Left lobe of liver (tissue), 2 donors: ENCODE measurements at regions not wholly inside any gene's neighbourhood (a gene's known extent, or its start where the extent isn't known, plus 50 kb on each side); places are given as distances from the start of the nearest gene placed in this dataset.
A peak's percentile ranks its signal among the peaks of the same experiment; 100 is the strongest.
"Not testable (repeated sequence)": the region's sequence is repeated elsewhere in the genome, so short reads cannot be mapped to it uniquely, and the experiment has no call there.

Experiments
- ATAC-seq: fragments of 200-7000 bp; cut with Tn5 transposase; one replicate; pipeline ENCODE4 v1.9.1; 2020; ENCODE audit warnings: mild to moderate bottlenecking, moderate library complexity
- DNase-seq: peaks from one replicate; pipeline ENCODE4 v3.0.0-alpha.2; 2020; ENCODE audit warnings: low spot score
- donor health status: DM: no; HTN: no; CAD: no; lungs with moderate emphysema.
- donor health status: DM: no; HTN: yes; CAD: no.

DNA sequence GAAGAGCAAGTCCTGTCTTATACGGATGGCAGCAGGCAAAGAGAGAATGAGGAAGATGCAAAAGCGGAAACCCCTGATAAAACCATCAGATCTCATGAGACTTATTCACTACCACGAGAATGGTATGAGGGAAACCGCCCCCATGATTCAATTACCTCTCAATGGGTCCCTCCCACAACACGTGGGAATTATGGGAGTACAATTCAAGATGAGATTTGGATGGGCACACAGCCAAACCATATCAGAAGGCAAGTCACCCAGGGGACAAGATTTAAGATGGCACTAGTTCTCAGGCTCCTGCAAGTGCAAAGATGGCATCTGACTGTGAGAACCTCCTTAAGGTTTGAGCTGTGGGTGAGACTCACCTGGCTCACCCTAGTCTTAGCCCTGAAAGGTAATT lies 984.3 kb downstream of the AACS start:
- DNase-seq, ATAC-seq: not testable (repeated sequence)

- DNase-seq (no peak), ATAC-seq (peak; percentile 54)
Observed at GRCh38 chr12:126051611-126052107, 986.4 kb downstream of the AACS start.

DNA sequence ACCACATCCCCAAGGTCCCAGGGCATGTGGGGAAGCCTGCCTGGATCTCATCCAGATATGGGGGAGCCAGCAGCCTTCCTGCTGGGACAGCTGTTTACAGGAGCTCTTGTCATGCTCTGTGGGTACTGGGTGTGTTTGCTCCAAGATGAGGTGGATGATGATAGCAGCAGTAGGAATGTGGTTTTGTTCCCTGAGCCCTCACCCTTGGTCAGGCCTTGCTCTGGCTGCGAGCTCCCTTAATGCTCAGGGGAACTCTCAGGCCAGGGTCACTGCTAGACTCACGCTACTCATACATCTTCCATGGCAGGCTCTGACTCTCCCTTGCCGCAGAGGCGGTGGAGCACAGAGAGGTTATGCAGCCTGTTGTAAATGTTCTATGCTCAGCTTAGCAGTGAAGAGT lies 990.3 kb downstream of the AACS start:
- ATAC-seq: no peak
- no peak for DNase-seq

- ATAC-seq: no peak
- DNase-seq: no peak
Observed at GRCh38 chr12:126061777-126062176, 996.5 kb downstream of the AACS start.

- ATAC-seq (no peak), DNase-seq (no peak)
Observed at GRCh38 chr12:126064028-126064427, 998.8 kb downstream of the AACS start.

DNA sequence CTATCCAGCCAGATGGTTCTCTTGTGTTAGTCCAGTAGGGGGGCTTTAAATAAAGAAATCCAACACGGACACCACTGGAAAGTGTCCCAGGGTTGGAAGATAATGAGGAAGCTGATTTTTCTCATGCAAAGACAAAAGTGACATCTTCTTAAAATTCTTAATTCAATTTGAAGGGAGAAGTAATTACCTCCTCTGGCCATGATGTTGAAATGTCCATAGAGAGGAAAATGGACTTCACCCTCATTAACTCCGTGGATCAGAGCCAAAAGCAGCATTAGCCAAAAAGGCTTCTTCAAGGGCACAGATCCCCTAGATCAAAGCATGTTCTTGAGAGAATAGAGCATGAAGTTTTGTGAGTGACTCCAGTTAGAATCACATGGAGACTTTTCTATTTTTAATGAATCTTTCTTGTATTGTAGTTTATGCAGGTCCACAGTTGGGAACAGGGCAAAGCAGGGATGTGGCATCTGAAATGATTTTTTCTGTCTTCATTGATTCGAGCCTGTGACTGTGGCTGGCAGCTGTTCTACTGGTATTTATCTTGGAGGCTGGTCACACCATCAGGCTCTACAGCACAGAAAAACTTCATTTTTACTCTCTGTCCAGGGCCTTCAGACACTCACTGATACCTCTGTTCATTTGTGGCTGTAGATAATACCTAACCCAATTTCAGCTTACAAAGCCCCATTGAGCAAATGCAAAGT lies 1002.5 kb downstream of the AACS start:
- DNase-seq (no peak), ATAC-seq (no peak)

GRCh38 chr12:126069549-126070165 lies 1004.4 kb downstream of the AACS start:
- ATAC-seq (peak; percentile 85), DNase-seq (peak; percentile 62)

DNA sequence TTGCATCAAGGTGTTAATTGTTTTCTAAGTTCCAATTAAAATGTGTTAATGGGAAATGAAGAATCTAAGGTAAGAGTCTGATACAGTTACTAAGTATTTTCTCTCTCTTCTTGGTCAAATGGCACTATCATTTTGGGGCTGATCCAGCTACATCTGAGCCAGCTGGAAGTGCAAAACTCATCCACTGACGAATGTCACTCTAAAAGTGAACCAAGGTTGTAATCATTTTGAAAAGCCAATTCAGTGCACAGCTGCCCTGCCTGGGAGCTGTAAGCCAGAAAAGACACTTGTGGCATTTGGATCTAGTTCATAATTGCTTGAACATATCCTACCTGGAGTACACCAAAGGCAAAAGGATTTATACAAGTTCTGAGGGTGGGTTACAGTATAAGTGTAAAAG lies 1011.3 kb downstream of the AACS start:
- no peak for DNase-seq
- no peak for ATAC-seq

DNA sequence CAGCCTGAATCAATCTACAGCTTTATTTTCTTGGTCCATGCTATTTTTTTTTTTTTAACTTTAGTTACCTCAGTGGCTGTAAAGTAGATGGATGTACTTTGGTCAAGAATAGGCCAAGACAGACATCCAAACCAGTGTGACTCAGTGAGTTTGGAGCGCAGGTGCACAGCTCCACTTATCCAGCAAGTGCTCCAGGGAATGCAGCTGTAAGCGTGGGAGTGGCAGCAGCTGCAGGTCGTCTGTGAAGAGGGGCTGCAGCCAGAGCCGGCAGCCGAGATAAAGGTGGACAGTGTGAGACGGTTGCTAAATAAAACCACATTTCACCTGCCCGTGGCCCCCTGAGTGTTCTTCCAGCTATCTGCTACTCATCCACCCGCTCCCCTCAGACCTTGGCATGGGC lies 1018.7 kb downstream of the AACS start:
- no peak for ATAC-seq

DNA sequence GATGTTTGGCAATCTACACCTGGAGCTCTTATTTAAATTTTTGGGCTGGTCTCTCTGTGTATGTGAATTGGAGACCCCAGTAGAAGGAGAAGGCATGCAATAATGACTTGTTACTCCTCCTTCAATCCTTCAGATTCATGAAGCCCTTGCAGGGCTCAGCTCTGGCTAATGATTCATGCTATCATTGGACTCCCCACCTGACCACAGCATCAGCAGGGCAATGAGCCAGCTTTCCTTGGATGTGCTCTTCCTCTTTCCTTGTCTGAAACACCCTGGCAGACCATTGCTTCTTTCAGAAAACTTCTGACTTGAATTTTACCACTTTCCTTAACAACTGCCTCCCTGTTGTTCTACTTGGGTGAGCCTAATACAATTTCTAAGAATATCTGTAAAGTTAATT lies 1019.2 kb downstream of the AACS start:
- DNase-seq (no peak), ATAC-seq (no peak)

More for the DNA sequence above, 1018.7 kb downstream of the AACS start:
- DNase-seq: no peak

GRCh38 chr12:126086242-126086641 lies 1021.0 kb downstream of the AACS start:
- DNase-seq (no peak), ATAC-seq (no peak)

DNA sequence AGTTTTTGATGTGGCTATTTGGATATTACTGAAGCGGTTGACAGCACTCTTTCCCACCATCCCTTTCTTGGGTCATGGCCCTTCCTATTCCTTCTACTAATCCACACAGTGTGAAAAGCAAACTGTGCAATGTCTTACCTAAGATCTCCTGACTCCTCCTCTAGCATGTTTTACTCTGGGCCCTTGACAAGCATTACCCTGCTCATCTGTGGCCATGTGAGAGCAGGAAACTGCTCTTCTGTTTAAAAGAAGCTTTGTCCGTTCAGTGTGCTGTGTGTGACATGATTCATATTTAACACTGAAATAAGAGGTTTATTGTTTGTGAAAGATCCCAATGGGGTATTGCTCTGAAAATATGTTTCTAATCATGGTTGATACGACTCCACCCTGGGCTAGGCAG lies 1022.5 kb downstream of the AACS start:
- ATAC-seq (no peak), DNase-seq (no peak)

DNA sequence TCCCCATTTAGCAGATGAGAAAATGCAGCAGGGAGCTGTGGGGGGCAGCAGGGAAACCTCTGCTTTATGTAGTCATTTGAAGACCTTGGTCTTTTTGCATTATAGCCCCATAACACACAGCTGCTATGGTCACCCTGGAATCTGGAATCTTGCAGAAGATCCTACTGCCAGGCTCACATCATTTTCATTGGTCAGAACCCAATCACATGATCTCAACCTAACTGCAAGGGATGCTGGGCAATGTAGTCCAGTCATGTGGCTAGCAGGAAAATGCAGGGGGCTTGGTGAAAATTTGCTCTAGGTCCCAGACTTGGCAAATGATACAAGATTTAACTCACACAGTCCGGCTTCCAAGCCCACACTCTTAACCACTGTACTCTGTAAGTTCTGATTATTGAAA lies 1028.7 kb downstream of the AACS start:
- peak; percentile 67 for ATAC-seq
- no peak for DNase-seq

- DNase-seq (no peak), ATAC-seq (no peak)
Observed at GRCh38 chr12:126095748-126096510, 1030.7 kb downstream of the AACS start.

DNA sequence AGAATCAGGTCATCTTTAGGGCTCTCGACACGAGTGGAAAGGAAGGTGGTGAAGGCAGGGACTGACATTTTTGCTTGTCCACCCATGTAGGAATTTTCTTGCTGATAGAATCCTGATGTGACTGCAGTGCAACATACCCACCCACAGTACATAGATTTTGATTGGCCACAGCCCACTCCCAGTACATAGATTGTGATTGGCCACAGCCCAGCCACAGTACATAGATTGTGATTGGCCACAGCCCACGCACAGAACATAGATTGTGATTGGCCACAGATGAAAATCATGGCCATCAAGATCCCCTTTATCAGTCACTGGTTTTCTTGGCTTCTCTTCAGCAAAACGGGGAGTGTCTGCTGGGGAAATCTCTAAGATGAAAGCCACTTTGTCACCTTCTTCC lies 1041.5 kb downstream of the AACS start:
- no peak for DNase-seq
- no peak for ATAC-seq

GRCh38 chr12:126107659-126108058 lies 1042.4 kb downstream of the AACS start:
- ATAC-seq (no peak), DNase-seq (no peak)

DNA sequence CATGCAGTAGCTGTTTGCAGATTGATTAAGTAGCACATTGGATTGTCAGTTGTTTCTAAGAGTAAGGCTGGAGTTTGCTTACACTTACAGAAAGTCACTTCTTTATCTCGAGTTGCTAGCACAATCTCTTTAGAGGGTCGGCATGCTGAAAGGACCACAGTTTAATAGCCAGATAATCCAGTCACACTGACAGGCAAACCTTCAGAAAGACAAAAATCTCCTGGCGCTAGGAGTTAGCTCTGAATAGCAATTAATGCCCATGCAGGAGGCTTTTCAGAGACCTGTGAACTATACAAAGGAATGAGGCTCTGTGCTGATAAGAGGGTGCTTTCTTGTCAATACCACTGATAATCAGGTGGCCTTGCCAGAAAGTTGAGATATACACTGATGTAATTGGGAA lies 1043.0 kb downstream of the AACS start:
- ATAC-seq (no peak), DNase-seq (no peak)

DNA sequence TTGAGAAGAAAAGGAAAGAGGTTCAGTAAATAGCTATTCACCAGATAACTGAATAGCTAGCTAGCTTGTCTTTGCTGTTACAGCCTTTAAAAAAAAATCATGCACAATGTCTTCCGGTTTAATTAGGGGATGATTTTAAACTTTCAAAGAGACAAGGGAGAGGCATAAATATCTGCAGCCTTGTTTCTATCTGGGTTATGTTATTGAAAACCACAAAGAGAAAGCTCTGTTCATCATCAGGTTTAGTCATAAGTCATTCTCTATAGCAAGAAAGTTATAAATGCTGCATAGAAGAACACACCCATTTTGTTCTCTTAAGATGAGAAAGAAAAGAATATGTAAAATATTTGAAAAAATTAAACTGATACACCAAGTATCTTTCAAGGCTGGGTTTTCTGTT lies 1046.9 kb downstream of the AACS start:
- ATAC-seq (no peak), DNase-seq (no peak)

GRCh38 chr12:126112849-126113248 lies 1047.6 kb downstream of the AACS start:
- ATAC-seq (no peak), DNase-seq (no peak)

- no peak for ATAC-seq
- DNase-seq: no peak
Observed at GRCh38 chr12:126114441-126114840, 1049.2 kb downstream of the AACS start.

DNA sequence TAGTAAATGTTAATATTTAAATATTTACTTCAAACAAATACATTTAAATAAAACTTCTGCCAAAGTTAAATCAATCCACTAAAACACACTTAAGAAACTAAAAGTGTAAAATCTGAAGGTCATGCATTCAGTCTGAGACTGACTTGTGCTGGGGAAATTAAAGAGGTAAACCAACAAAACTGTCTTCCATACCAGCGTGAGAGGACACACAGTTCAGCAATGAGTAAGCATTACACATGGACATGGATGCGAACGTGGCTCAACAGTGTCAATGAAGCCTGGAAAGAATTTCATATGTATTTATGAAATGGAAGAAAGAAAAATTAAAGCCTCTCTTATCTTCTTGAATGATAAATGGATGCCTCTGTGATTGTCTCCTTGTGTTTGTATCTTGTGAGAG lies 1052.3 kb downstream of the AACS start:
- ATAC-seq: no peak
- no peak for DNase-seq

DNA sequence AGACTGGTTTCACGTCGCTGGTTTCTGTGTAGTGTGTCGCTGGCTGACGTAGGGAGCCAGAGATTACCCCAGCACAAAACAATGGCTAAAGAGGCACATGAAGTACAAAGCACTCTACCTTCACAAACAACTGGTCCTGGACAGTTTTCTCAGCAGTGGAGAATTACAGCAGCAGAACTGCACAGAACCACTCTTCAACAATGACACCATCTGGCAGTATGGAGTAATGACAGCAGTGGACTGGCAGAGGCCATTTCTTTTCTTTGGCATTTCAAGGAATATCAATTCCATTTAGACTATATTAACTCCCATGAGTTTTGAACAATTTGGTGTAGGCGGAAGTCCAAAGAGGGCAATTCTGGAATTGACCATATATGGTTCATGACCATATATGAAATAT lies 1074.1 kb downstream of the AACS start:
- no peak for ATAC-seq
- no peak for DNase-seq
